DOHH2 (cell line): ENCODE measurements at regions not wholly inside any gene's neighbourhood (a gene's known extent, or its start where the extent isn't known, plus 50 kb on each side); places are given as distances from the start of the nearest gene placed in this dataset.

ENCODE experiments used
- EZH2phosphoT487 ChIP-seq: fragments of 200-600 bp; sonication (generic); IDR thresholded peaks from 2 replicates; pipeline ENCODE4 v1.6.1; 2017; ENCODE audit warnings: borderline replicate concordance, mild to moderate bottlenecking, antibody characterized with exemption, low read length, moderate library complexity, mixed read lengths
- TF ChIP-seq, protein P1 (sequence below): fragments of 200-600 bp; sonication (generic); IDR thresholded peaks from one replicate; pipeline ENCODE4 v1.5.1; 2014; ENCODE audit warnings: antibody characterized with exemption, mild to moderate bottlenecking, low read depth, low read length; ENCODE audit not compliant: poor library complexity, severe bottlenecking

DNA sequence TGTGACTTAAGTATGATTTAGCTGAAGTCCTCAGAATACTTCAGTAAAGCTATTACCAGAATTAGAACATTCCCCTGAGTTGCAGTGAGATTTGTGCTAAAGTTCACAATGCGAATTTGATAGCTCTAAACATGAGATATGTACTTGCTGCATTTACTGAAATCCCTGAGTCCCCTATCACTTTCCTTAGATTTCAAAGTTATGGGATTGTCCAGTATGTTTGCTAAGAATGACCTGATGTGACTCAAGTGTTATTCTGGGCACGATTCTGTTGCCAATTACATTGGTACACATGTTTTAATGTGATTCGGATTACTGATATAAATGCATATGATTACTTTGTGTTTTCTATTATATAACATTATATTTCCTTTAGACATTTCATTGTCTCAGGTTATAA is 91.3 kb upstream of the AMOT start:
- TF ChIP-seq, protein P1, sequence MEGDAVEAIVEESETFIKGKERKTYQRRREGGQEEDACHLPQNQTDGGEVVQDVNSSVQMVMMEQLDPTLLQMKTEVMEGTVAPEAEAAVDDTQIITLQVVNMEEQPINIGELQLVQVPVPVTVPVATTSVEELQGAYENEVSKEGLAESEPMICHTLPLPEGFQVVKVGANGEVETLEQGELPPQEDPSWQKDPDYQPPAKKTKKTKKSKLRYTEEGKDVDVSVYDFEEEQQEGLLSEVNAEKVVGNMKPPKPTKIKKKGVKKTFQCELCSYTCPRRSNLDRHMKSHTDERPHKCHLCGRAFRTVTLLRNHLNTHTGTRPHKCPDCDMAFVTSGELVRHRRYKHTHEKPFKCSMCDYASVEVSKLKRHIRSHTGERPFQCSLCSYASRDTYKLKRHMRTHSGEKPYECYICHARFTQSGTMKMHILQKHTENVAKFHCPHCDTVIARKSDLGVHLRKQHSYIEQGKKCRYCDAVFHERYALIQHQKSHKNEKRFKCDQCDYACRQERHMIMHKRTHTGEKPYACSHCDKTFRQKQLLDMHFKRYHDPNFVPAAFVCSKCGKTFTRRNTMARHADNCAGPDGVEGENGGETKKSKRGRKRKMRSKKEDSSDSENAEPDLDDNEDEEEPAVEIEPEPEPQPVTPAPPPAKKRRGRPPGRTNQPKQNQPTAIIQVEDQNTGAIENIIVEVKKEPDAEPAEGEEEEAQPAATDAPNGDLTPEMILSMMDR: no peak
- no peak for TF ChIP-seq EZH2phosphoT487
